GM13976 (cell line): ENCODE measurements at regions not wholly inside any gene's neighbourhood (a gene's known extent, or its start where the extent isn't known, plus 50 kb on each side); places are given as distances from the start of the nearest gene placed in this dataset.

Source experiments
- DNase-seq: peaks from one replicate; pipeline ENCODE4 v3.0.0; 2012; ENCODE audit warnings: low spot score
- in situ Hi-C: fragments of 300-500 bp; cut with MboI; formaldehyde crosslinking; loops from one replicate; pipeline ENCODE4 v1.12.0; 2022; ENCODE audit warnings: low sequenced_read_pairs, mixed read lengths, inconsistent platforms; ENCODE audit not compliant: unreplicated experiment
- TF ChIP-seq, protein P1 (sequence below): IDR thresholded peaks from 2 replicates; pipeline ENCODE4 v1.5.1; 2012; ENCODE audit warnings: borderline replicate concordance, mild to moderate bottlenecking; ENCODE audit not compliant: insufficient read depth; ENCODE audit errors: extremely low read depth, missing control alignments, control extremely low read depth

DNA sequence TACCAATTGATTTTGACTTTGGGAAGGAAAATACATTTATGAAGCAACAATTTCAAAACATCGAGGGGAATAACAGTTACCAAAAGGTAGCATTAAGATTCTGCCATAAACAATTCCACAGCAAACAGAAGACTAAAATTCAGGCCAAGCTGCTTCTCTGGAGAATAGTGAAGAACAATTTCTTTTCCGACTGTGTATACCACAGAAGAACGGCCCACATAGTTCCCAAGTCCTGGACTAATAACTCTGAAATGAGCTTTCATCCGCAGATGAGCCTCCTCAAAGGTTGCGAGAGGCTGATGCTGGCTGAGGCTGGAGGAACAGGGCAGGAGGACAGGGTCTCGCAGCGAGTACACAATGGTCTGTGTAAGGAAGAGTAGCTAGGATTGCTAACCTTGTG is 278.9 kb upstream of the TCF4 start:
- TF ChIP-seq, protein P1, sequence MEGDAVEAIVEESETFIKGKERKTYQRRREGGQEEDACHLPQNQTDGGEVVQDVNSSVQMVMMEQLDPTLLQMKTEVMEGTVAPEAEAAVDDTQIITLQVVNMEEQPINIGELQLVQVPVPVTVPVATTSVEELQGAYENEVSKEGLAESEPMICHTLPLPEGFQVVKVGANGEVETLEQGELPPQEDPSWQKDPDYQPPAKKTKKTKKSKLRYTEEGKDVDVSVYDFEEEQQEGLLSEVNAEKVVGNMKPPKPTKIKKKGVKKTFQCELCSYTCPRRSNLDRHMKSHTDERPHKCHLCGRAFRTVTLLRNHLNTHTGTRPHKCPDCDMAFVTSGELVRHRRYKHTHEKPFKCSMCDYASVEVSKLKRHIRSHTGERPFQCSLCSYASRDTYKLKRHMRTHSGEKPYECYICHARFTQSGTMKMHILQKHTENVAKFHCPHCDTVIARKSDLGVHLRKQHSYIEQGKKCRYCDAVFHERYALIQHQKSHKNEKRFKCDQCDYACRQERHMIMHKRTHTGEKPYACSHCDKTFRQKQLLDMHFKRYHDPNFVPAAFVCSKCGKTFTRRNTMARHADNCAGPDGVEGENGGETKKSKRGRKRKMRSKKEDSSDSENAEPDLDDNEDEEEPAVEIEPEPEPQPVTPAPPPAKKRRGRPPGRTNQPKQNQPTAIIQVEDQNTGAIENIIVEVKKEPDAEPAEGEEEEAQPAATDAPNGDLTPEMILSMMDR, result no peak
- in situ Hi-C loops, result no loop called here
- no peak for DNase-seq

DNA sequence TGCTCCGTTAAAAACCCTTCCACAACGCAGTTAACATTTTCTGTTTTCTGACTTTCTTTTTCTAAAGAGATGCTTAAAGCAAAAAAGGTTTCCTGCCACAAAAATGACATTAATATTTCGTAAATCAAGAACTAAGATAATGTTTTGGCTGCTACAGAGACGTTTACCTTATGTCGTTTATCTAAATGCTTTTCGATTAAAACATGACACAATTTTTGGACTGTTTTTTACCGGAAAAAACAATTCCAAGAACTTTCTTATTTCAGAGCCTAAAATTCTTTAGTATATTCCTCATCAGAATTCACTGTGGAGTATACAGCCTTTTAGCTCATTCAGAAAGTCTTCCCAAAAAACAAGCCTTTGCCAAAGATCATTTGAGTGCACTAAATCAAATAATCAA is 278.0 kb upstream of the TCF4 start:
- in situ Hi-C loops, result no loop called here
- DNase-seq, result no peak
- TF ChIP-seq, protein P1, result no peak

DNA sequence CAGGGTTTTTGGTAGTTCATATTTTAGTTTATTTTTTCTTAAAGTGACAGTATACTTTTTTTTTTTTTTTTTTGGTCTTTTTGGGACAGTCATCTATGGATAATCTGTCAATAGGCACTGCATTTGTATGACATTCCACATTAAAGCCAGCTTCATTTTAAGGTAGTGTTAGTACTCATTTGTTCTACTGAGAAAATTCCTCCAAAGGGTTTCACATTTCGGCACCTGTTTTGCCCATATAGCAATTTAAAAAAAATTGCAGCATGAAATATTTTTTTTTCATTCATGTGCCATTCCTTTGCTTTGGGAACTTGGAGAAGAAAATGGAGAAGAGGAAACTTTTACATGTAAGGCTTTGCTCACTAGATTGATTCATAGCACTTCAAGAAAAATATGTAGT is 276.3 kb upstream of the TCF4 start:
- in situ Hi-C loops, result no loop called here
- DNase-seq, result no peak
- TF ChIP-seq, protein P1, result no peak

DNA sequence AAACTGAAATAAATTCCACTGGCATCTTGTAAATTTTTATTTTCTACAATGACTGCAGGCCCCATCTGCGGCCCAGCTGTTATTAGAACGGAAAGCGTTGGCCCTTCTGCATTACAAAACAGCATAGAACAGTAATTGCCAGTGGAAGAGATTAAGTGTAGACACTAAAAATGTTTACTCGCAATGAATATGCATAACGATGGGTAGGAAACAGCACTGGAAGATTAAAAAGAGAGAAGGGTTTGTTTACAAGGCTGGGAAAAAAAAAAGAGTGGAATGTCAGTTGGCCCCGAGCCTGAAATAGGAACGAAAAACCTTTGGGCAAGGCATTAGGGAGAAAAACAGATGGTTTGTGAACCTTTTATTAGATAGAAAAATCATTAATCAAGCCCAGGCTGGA is 275.9 kb upstream of the TCF4 start:
- in situ Hi-C loops, result no loop called here
- TF ChIP-seq, protein P1, result no peak
- DNase-seq, result no peak

DNA sequence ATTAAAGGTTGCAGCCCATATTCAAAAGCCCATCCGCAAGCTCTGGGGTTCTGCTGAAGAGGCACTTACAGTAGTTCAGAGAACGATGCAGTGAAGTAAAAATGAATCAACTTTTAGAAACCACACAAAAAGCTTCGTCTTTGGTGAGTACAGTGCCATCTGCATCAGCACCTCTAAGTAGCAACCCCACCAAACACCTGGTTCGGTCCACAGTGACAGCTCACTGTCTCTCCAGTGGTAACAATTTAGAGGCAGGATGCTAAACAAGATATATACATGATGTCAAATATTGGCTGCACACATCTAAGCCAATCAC is 275.4 kb upstream of the TCF4 start:
- in situ Hi-C loops, result no loop called here
- TF ChIP-seq, protein P1, result no peak
- no peak for DNase-seq

DNA sequence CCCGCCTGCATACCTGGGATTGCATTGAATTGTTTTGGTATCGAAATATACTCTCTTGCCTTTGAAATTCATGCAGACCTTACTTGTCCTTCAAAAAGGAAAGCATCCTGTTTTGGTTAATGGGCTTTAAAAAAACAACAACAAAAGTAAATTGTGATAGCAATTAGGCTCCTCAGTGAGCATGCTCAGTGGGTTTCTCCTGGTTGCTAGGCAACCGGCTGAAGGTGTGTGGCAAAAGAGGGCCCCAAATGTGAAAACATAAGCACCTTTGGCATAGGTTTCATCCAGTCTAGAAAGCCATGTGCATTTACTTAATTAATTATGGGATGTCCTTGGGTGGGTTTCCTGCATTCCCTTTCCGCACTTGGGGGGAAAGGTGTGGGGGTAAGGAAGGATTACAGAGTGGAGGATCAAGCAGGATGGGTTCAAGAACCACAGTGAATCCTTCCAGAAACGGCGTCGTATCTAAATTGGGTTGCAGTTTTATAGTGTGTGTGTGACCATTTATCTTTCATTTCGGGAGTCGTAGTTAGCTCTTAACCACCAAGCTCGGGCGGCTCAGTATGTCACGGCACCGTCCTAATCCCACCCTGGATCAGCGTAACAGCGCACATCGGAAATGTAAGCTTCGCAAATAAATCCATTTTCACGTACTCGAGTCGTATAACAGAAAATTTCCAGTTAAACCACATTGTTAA is 274.9 kb upstream of the TCF4 start:
- in situ Hi-C loops, result no loop called here
- TF ChIP-seq, protein P1, result no peak
- DNase-seq, result no peak
